Peyer's patch (tissue), 4 donors: ENCODE measurements at regions not wholly inside any gene's neighbourhood (a gene's known extent, or its start where the extent isn't known, plus 50 kb on each side); places are given as distances from the start of the nearest gene placed in this dataset.

Experiments
- DNase-seq, 3 donors: peaks; one replicate each; pipeline ENCODE4 v3.0.0-alpha.2; 2017 to 2019
- H3K27ac ChIP-seq, 4 donors: fragments of 200-600 bp; sonication (generic); one replicate each; pipeline ENCODE4 v1.5.1; 2016 to 2019
- H3K27me3 ChIP-seq, 2 donors: fragments of 200-600 bp; sonication (generic); one replicate each; pipeline ENCODE4 v1.5.1; 2019
- H3K36me3 ChIP-seq, 3 donors: fragments of 200-600 bp; sonication (generic); one replicate each; pipeline ENCODE4 v1.5.1; 2016 to 2019
- H3K4me1 ChIP-seq, 4 donors: fragments of 200-600 bp; sonication (generic); one replicate each; pipeline ENCODE4 v1.5.1; 2016 to 2019
- H3K4me3 ChIP-seq, 4 donors: fragments of 200-600 bp; sonication (generic); 1 replicate in 3 of 4; 2 replicates in 1 of 4; pipeline ENCODE4 v1.5.1; 2016 to 2019; ENCODE audit warnings: mild to moderate bottlenecking in 1 of 4
- H3K9me3 ChIP-seq, 4 donors: fragments of 200-600 bp; sonication (generic); one replicate each; pipeline ENCODE4 v1.5.1; 2016 to 2019; ENCODE audit warnings: mild to moderate bottlenecking in 1 of 4
- POLR2A ChIP-seq, 2 donors: fragments of 450-650 bp; IDR thresholded peaks; one replicate each; pipeline ENCODE4 v1.5.1; 2017; ENCODE audit warnings: antibody characterized with exemption in 2 of 2, mild to moderate bottlenecking in 2 of 2, moderate library complexity in 2 of 2
- TF ChIP-seq, protein P1 (sequence below), 6 experiments: fragments of 450-650 bp in 4 of 6; fragments of 200-600 bp in 2 of 6; sonication (generic) in 1 of 6; IDR thresholded peaks; one replicate each; pipeline ENCODE4 v1.5.1; 2017 to 2019; ENCODE audit warnings: antibody characterized with exemption in 6 of 6, mild to moderate bottlenecking in 3 of 6, moderate library complexity in 1 of 6

- H3K36me3 ChIP-seq, result no peaks in the 10 kb centered on the region
- H3K4me3 ChIP-seq, result no peak overlapping the region
- H3K27ac ChIP-seq, result no peak overlapping the region
- no peak for DNase-seq
- no peaks in the 10 kb centered on the region for H3K27me3 ChIP-seq
- H3K9me3 ChIP-seq, result no peaks in the 10 kb centered on the region
- TF ChIP-seq, protein P1, sequence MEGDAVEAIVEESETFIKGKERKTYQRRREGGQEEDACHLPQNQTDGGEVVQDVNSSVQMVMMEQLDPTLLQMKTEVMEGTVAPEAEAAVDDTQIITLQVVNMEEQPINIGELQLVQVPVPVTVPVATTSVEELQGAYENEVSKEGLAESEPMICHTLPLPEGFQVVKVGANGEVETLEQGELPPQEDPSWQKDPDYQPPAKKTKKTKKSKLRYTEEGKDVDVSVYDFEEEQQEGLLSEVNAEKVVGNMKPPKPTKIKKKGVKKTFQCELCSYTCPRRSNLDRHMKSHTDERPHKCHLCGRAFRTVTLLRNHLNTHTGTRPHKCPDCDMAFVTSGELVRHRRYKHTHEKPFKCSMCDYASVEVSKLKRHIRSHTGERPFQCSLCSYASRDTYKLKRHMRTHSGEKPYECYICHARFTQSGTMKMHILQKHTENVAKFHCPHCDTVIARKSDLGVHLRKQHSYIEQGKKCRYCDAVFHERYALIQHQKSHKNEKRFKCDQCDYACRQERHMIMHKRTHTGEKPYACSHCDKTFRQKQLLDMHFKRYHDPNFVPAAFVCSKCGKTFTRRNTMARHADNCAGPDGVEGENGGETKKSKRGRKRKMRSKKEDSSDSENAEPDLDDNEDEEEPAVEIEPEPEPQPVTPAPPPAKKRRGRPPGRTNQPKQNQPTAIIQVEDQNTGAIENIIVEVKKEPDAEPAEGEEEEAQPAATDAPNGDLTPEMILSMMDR (IDR thresholded peaks at IDR 0.05), result no peak
- no peak for TF ChIP-seq POLR2A (IDR thresholded peaks at IDR 0.05)
- H3K4me1 ChIP-seq, result no peaks in the 10 kb centered on the region
Observed at GRCh38 chr3:145854499-145854898, 306.5 kb downstream of the PLOD2 start.

DNA sequence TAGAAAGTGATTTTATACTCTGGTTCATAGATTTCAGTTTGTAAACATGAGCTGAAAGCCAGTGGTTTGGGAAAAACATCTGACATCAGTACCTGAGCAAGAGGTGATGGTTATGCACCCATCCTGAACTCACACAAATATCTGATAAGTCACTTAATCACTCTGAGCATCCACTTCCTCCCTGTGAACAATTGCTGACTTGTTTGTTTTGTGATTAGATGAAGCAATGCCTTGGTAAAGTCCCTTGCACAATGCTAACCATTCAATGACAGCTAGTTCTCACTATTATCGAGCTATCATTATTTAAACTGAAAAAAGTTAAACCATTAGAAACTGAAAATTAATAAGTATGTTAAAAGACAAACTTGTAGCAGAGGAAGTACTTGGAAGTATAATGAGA lies 303.0 kb downstream of the PLOD2 start:
- H3K4me3 ChIP-seq, result no peak overlapping the region
- H3K9me3 ChIP-seq, result no peaks in the 10 kb centered on the region
- H3K4me1 ChIP-seq, result no peaks in the 10 kb centered on the region
- H3K27me3 ChIP-seq, result no peaks in the 10 kb centered on the region
- TF ChIP-seq POLR2A (IDR thresholded peaks at IDR 0.05), result no peak
- TF ChIP-seq, protein P1 (IDR thresholded peaks at IDR 0.05), result no peak
- no peak for DNase-seq
- H3K36me3 ChIP-seq, result no peaks in the 10 kb centered on the region
- no peak overlapping the region for H3K27ac ChIP-seq

DNA sequence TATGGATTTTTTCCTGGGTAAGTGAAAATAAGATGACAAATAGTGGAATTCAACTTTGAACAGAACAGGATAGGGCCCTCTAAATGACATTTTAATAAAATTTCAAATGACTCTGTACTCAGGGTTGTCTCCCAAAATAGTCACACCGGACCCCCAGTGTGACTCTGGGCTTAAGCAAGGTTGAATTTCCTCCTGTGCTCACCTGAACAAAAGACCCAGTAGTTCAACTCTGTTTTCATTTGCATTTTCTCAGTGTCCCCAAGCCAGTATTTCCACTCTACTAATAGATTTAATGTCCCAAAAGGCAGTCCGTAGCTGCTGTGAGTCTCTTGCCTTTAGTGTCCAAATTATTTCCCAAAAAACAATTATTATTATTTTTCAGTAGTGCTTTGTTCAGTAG lies 296.6 kb downstream of the PLOD2 start:
- H3K4me1 ChIP-seq, result no peaks in the 10 kb centered on the region

DNA sequence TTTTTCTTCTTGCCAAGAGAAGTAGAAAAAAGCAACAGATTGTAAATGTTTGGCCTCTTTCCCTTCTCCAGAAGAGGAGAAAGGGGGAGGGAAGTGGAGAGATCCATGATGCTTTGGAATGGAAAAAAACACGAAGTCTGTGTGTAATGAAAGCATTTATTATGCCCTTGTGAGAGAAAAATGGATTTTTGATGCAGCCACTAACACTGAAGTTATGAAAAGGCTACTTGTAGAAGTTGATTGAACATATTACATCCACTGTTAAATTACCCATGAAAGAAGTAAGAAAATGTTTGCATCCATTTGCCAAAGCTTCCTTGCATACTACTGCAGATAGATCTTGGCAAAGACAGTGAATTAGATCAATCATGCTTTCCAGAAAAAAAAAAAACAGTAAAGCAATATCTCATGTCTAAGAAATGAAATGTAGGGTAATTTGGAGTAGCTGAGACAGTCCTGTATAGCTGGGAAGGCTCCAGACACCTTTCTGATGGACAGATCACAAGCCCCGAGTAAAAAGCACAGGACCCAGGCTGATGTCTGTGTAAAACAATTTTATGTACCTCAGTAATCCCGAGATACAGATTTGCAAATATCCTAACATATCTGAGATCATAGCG lies 295.5 kb downstream of the PLOD2 start:
- H3K36me3 ChIP-seq, result no peaks in the 10 kb centered on the region
- DNase-seq, result no peak
- H3K9me3 ChIP-seq, result no peaks in the 10 kb centered on the region
- H3K4me3 ChIP-seq, result no peak overlapping the region
- H3K27me3 ChIP-seq, result no peaks in the 10 kb centered on the region
- no peaks in the 10 kb centered on the region for H3K4me1 ChIP-seq
- no peak overlapping the region for H3K27ac ChIP-seq
- TF ChIP-seq POLR2A (IDR thresholded peaks at IDR 0.05), result no peak
- TF ChIP-seq, protein P1 (IDR thresholded peaks at IDR 0.05), result no peak

More for the DNA sequence above, 296.6 kb downstream of the PLOD2 start:
- Histone ChIP-seq H3K27me3 (no peaks in the 10 kb centered on the region), H3K9me3 (no peaks in the 10 kb centered on the region), H3K27ac (no peak overlapping the region), H3K4me3 (no peak overlapping the region), H3K36me3 (no peaks in the 10 kb centered on the region)
- no peak for DNase-seq
- no peak for TF ChIP-seq POLR2A (IDR thresholded peaks at IDR 0.05)
- TF ChIP-seq, protein P1 (IDR thresholded peaks at IDR 0.05), result no peak

DNA sequence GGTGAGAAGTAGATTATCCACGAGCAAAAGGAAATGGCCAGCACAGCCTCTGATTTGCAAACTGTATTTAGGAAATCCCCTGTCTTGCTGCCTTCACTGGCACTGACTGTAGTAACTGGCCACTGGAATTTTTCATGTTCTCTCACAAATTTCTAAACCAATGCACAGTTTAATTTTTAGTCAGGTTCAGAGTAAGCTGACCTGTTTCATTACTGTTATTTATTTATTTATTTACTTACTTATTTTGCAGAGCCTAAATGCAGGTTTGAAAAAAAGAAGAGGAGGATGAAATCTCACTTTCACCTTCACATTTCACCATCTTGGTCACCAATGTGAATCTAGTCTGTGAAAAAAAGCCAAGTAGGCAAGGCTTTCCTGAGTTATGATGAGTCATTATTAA lies 291.0 kb downstream of the PLOD2 start:
- H3K27ac ChIP-seq, result no peak overlapping the region
- no peaks in the 10 kb centered on the region for H3K9me3 ChIP-seq
- no peak for TF ChIP-seq POLR2A (IDR thresholded peaks at IDR 0.05)
- TF ChIP-seq, protein P1 (IDR thresholded peaks at IDR 0.05), result no peak
- H3K4me3 ChIP-seq, result no peak overlapping the region
- no peak for DNase-seq
- H3K27me3 ChIP-seq, result no peaks in the 10 kb centered on the region
- no peaks in the 10 kb centered on the region for H3K36me3 ChIP-seq
- H3K4me1 ChIP-seq, result no peaks in the 10 kb centered on the region

DNA sequence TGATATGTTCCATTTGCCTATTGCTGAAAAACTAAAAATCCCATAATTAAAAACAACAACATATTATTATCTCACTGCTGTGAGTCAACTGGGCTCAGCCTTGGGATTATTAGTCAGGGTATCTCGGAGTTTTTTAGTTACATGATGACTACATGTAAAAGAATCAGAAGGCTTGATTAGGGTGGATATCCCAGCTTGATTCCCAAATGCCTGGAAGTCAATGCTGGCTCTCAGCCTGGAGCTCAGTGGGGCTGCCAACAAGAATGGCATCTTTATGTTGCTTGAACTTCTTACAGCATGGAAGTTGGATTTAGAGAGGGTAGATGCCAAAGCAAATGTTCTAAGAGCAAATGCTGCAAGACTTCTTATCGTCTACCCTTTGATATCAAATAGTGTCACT lies 278.5 kb downstream of the PLOD2 start:
- no peaks in the 10 kb centered on the region for H3K27me3 ChIP-seq
- TF ChIP-seq POLR2A (IDR thresholded peaks at IDR 0.05), result no peak
- TF ChIP-seq, protein P1 (IDR thresholded peaks at IDR 0.05), result no peak
- H3K9me3 ChIP-seq, result no peaks in the 10 kb centered on the region
- H3K4me3 ChIP-seq, result no peak overlapping the region
- H3K36me3 ChIP-seq, result no peaks in the 10 kb centered on the region
- no peaks in the 10 kb centered on the region for H3K4me1 ChIP-seq
- H3K27ac ChIP-seq, result no peak overlapping the region
- DNase-seq, result no peak
